GM19372 (cell line): ENCODE measurements at regions not wholly inside any gene's neighbourhood (a gene's known extent, or its start where the extent isn't known, plus 50 kb on each side); places are given as distances from the start of the nearest gene placed in this dataset.

Experiments used
- ATAC-seq: cut with Tn5 transposase; IDR thresholded peaks from one replicate; pipeline ENCODE4 v1.9.1; 2021; ENCODE audit warnings: mild to moderate bottlenecking, low read depth, moderate library complexity; ENCODE audit not compliant: unreplicated experiment

DNA sequence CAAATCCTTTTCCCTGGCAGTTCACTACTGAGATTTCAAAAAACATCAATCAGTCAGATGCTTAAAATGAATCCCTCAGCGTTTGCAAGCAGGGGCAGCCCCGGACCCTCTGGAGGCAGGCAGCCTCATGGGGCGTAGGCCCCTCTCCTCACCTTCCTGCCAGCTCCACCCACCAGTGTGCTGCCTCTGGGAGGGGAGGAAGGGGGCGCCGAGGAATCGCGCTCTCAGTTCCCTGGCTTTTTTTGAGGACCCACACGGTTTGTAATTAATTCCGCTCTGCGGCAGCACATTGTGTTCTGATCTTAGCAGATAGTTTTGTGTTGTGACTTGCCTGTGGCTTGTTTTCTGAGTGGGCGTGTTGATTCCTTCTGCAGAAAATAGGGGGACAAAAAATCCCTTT is 159.9 kb downstream of the KLF13 start:
- no peak for ATAC-seq

DNA sequence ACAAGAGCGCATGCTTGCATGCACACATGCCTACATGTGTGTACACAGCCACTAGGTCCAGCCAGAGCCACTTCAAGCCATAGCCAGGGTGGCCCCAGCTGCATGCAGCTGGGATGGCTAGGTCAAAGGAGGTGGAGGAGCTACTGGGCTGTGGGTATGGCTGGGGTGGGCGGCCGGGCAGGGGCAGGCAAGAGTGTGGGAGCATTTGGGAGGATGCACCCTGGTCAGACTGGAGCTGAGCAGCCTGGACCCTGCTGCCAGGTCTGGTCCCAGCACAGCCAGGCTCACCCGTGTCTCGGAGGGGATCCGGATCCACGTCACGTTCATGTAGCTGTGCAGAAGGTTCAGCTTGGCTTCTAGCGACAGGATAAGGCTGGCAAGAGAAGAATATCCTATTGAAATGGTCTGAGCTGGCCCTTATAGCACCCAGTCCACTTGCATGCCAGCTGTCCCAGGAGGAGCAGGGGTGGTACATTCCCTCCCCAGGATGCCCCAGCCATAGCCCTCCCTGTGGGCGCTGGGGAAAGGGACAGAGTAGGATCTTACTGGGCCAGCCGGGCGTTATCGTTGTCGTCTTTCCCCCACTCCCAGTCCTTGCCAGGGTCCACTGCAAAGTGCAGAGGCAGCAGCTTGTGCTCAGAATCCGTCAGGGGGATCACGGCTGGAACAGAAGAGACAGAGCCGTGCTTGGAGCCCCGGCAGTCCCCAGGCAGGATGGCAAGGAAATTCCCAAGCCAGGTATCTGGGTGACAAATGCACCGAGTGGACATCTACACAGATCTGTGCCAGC is 160.5 kb downstream of the KLF13 start:
- ATAC-seq: no peak

DNA sequence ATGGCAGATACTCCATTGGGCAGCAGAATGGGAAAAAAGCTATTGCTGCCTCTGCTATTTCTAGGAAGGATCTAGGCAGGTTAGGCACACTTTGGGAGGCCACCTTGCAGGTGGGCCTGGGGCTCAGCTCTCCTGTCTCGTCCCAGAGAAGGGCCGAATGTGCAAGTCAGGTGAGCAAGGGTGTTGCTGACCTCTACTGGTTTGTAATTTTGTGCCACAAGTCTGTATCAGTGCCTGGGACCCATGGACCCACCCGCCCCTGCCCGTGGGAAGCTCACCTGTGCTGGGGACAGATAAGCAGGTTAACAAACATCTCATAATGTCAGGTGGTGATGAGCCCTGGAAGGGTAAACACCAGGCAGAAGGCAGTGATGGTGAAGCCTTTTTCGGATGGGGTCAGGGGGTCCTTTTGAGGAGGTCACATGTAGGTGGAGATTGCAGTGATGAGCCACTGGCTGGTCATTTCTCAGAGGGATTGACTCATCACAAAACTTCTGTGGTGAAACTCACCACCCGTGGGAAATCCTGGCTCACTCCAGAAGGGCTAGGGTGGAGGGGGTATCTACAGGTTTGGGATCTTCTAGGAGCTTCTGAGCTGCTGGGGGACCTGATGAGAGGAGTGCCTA is 161.3 kb downstream of the KLF13 start:
- no peak for ATAC-seq

DNA sequence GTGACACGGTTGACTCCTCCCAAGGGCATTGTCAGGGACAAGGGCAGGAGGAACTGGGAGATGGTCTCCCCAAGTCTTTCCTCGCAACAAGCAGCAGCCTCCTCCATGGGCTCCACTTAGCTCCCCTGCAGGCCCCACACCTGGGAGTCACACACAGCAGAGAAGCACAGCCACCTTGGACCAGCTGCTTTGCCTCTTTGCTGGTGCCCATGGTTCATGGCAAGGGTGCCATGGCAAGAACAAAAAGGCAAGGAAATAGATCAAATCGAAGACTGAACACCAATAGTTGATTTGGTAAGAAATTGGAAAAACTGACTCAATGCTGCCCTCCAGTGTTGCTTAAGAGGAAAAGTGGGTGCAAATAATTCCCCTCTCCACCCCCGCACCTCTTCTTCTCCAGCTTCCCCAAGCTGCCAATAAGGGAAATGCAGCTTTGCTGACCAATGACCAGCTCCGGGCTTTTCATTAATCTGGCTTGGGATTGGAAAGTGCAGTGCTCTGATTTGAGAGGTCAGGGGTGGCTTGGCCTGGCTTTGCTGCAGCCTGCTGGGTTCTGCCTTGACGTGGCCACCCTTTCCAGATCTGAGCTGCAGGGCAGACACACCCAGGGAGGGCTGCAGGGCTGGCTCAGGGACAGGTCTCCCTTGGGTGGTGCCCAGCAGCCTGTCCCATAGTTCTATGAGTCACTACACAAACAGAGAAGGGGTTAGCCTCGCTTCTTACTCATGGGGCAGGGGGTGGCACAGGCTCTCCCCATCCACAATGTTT is 162.0 kb downstream of the KLF13 start:
- no peak for ATAC-seq

GRCh38 chr15:31489281-31489680 is 162.6 kb downstream of the KLF13 start:
- ATAC-seq: no peak

DNA sequence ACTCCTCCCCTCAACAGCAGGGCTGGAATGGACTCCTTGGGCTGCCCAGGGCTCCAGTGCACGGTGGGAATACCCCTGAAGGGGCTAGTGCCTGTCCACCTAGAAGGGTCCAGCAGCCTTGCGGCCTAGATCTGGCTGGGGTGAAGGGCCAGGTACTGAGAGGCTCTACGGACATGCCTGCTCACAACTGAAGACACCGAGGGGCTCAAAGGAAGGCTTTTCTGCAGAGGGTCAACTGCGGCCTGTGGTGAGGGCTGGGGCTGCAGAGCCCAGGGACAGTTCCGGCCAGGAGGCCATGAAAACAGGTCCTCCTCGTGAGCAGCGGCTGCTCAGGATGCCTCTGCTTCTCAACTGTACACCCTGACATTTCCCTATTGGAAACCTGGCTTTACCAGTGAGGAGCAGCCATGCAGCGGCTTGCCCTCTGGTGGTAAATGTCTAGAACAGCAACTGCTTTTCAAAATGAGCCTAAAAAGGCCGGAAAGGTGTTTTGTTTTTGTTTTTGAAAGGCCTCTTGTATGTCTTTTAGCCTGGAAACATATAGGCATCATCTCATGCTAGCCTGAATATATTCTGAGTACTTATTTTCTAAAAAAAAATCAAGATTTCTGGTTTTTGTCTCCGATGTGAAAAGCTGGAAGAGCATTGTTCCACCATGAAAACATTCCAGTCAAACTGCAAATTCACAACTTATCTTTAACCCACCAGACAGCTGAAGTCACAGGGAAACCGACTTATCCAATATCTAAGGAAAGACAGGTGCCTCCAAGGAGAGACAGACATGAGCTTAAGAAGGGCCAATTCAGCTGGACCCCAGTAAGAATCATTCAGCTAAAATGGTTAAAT is 163.4 kb downstream of the KLF13 start:
- ATAC-seq: no peak

DNA sequence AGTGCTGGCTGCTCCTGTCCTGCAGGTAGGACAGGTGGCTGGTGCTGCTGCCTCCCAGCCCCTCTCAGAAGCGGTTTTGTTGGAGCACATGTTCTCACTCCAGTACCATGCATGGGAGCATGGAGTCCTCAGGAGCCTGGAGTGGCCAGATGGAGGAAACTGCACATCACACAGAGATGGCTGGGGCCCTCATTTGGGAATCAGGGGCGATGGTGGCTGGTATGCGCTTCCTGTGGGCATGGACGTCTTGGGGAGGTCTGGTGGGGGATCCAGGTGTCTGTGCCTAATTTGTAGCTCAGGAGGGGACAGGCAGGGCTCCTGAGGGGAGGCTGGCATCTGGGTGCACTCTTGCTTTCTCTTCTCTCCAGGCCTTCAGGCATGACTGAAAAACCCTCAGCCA is 168.2 kb downstream of the KLF13 start:
- ATAC-seq: no peak

DNA sequence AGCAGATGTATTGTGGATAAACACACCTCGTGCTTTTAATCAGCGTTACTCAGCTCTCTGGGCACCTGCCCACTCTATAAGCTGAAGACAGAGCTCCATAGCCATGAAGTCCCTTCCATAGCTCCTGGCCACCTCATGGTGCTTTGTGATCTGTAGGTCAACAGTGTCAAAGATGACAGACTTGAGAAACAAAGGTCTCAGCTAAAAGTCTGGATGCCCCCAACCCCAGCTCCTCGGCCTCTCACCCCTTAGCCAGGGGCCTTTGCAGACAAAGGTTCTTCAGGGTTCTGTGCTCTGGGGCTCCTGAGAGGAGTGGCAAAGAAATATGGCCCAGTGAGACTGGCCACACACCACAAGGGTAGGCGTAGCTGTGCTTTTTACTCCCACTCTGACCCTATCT is 168.6 kb downstream of the KLF13 start:
- ATAC-seq: no peak

DNA sequence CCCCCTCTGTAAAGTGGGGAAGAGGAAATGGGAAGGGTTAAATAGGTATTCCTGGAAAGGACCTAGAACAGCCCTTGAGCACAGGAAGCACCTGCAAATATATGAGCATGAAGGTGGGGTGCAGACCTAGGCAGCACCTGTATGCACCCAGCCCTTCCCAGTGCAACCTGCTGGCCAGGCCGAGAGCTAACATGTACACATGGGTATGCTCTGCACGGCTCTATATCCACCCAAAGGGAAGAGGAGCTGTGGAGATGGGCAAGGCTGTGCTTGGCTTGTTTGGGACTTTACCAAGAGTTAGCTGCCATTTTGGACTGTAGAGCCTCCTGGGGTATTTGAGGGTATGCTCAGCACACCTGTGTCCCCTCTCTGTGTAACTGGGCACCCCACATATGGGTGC is 171.2 kb downstream of the KLF13 start:
- ATAC-seq: no peak

- ATAC-seq: no peak
Measured at GRCh38 chr15:31498329-31498728, 171.7 kb downstream of the KLF13 start.

GRCh38 chr15:31498756-31499155 is 172.1 kb downstream of the KLF13 start:
- no peak for ATAC-seq

GRCh38 chr15:31499236-31499952 is 172.8 kb downstream of the KLF13 start:
- ATAC-seq: no peak

DNA sequence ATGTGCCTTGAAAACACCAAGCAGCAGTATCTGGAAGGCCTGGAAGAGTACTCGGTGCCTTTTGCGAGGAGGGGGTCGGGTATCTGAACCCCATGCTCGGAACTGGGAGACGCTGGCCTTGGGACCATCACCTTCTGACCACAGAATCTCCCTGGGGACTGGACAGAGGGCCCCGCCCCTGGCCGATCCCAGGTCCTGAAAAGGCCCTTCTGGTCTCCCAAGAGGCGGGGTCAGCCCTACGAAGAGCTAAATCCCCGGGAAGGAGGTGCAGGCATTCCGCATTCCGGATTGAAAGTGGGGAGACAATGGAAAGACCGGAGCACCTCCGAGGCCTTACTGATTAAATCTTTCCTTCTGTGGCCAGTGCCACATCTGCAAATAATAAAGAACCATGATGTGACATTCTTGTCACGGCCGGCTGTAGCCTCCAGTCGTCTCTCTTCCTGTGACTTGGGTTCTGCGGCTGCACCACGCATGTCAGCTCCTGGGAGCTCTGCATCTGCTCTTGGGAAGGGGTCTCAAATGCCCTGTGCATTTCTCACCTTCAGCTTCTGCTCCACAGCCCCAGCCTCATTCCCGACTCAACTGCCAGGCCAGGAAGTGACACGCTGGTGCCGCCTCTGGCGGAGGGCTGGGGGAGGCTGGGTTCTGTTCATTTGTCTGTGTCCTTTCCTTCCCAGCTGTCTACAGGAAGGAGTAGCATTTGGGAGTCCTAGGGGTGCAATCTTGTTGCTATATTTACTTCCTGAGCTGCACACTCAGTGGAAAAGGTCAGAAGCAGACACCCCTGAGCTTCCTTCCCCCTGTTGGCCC is 173.5 kb downstream of the KLF13 start:
- no peak for ATAC-seq

DNA sequence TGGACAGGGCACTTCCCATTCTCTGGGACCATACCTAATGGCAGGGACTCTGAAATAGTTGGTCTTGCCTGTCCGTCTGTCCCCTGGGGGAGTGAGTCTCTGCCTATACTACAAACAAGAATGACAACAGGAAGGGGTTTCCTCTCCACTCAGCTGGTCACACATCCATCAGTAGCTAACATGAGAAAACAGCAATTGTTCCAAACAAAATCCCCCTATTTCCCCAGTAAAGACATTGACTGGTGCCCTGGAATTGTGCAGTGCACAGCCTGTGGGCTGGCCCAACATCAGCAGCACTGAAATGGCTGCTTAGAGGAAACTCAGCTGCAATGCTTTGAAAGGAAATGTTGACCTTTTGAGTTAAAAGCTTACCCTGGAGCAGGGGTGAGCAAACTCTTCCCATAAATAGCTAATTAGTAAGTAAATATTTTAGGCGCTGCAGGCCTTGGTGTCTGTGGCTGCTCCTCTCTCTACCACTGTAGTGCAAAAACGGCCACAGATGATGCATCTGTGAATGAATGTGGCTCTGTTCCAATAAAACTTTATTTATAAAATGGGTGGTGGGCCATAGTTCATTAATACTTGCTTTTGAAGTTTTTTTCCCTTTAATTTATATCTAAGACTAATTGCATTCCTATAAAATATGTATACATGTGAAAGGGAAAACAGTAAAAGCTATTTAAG is 174.3 kb downstream of the KLF13 start:
- no peak for ATAC-seq

GRCh38 chr15:31501536-31502157 is 175.0 kb downstream of the KLF13 start:
- no peak for ATAC-seq

DNA sequence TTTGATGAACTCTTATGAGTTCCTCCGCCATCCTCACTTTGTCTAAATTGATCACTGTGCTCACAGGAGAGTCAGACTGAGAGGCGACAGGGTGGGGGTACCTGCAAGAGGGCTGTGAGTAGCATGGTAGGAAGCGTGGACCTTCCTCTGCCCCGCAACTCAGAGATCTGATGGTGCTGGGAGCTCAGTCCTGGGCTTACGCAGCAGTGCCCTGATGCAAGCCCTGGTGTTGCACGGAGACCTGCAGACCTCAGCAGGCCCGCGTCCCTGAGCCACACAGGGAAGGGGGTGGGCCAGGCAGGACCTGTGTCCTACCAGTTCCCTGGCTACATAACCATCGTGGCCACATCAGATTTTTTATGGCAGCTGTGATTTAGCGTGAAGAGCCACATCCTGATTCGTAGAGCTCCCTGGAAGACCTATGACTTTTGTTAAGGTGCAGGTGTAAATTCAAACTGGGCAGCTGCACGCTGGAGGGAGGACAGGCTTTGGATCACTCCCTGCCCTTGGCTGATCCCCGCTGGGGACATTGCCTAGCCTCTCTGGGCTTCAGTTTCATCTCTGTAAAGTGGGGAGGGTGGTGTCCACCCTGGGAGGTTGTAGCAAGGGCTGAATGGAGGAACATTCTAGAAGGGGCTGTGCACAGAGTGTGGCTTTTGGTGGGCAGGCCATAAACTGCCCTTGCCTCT is 176.1 kb downstream of the KLF13 start:
- no peak for ATAC-seq

DNA sequence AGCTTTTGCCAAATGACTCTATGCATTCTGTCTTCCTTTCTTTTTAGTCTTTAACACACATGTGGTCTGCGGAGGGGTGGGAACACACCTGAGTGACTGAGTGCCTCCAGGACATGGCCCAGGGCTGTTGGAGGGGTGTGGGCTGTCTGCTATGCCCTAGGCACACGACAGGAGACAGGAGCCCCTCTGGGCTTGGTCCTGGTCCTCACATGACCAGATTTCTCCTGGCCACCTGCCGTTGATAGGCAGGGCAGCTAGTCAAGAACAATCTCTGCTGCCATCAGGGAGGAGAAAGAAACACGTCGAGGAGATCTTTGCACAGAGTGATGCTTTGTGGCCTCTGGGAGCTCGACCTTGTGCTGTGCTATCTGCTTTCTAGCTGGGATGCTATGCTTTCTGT is 176.6 kb downstream of the KLF13 start:
- no peak for ATAC-seq
